ENCODE measurements at regions not wholly inside any gene's neighbourhood (a gene's known extent, or its start where the extent isn't known, plus 50 kb on each side); places are given as distances from the start of the nearest gene placed in this dataset.

- TF ChIP-seq POLR2AphosphoS5 (IDR thresholded peaks at IDR 0.05; ENCODE audit: low read depth, low read length): no peak
- no peak for TF ChIP-seq TAF1 (IDR thresholded peaks at IDR 0.05; ENCODE audit: borderline replicate concordance, insufficient read depth, low read length)
- no peak for TF ChIP-seq FOXP2 (optimal IDR thresholded peaks at IDR 0.05; ENCODE audit: borderline replicate concordance, extremely low read depth, extremely low read length, insufficient read depth)
- no peak for TF ChIP-seq REST (IDR thresholded peaks at IDR 0.05; ENCODE audit: insufficient read depth in 1 of 2, low read depth in 2 of 2, low read length in 2 of 2)
- no peak for TF ChIP-seq SIN3A (IDR thresholded peaks at IDR 0.05; ENCODE audit: borderline replicate concordance, insufficient read depth, low read length)
These were observed 229.8 kb upstream of the NDST4 start for GRCh38 chr4:115343171-115343570.

All from PFSK-1 (cell line).